ENCODE measurements at regions not wholly inside any gene's neighbourhood (a gene's known extent, or its start where the extent isn't known, plus 50 kb on each side); places are given as distances from the start of the nearest gene placed in this dataset.

- intact Hi-C loops (cut with micrococcal nuclease): no loop called here
Observed at GRCh38 chr2:18503376-18504228, 56.9 kb downstream of the RDH14 start.

GRCh38 chr2:18502142-18502541 lies 58.3 kb downstream of the RDH14 start:
- intact Hi-C loops (cut with micrococcal nuclease): no loop called here

- intact Hi-C loops (cut with micrococcal nuclease): no loop called here
Observed at GRCh38 chr2:18501729-18502128, 58.7 kb downstream of the RDH14 start.

GRCh38 chr2:18501156-18501555 lies 59.3 kb downstream of the RDH14 start:
- intact Hi-C loops (cut with micrococcal nuclease): no loop called here

- intact Hi-C loops (cut with micrococcal nuclease): no loop called here
Observed at GRCh38 chr2:18500333-18500732, 60.1 kb downstream of the RDH14 start.

GRCh38 chr2:18498531-18498930 lies 61.9 kb downstream of the RDH14 start:
- intact Hi-C loops (cut with micrococcal nuclease): no loop called here

- intact Hi-C loops (cut with micrococcal nuclease): no loop called here
Observed at GRCh38 chr2:18496516-18496915, 63.9 kb downstream of the RDH14 start.

- intact Hi-C loops (cut with micrococcal nuclease): no loop called here
Observed at GRCh38 chr2:18495058-18495457, 65.4 kb downstream of the RDH14 start.

- intact Hi-C loops (cut with micrococcal nuclease): no loop called here
Observed at GRCh38 chr2:18492721-18493120, 67.7 kb downstream of the RDH14 start.

- intact Hi-C loops (cut with micrococcal nuclease): no loop called here
Observed at GRCh38 chr2:18491577-18491976, 68.9 kb downstream of the RDH14 start.

- intact Hi-C loops (cut with micrococcal nuclease): no loop called here
Observed at GRCh38 chr2:18490901-18491300, 69.6 kb downstream of the RDH14 start.

GRCh38 chr2:18487106-18487913 lies 73.1 kb downstream of the RDH14 start:
- intact Hi-C loops (cut with micrococcal nuclease): no loop called here

- intact Hi-C loops (cut with micrococcal nuclease): no loop called here
Observed at GRCh38 chr2:18484625-18485024, 75.8 kb downstream of the RDH14 start.

GRCh38 chr2:18483896-18484295 lies 76.6 kb downstream of the RDH14 start:
- intact Hi-C loops (cut with micrococcal nuclease): no loop called here

- intact Hi-C loops (cut with micrococcal nuclease): no loop called here
Observed at GRCh38 chr2:18482666-18483065, 77.8 kb downstream of the RDH14 start.

- intact Hi-C loops (cut with micrococcal nuclease): no loop called here
Observed at GRCh38 chr2:18479947-18480369, 80.5 kb downstream of the RDH14 start.

GRCh38 chr2:18477293-18477692 lies 83.2 kb downstream of the RDH14 start:
- intact Hi-C loops (cut with micrococcal nuclease): no loop called here

GRCh38 chr2:18476484-18476883 lies 84.0 kb downstream of the RDH14 start:
- intact Hi-C loops (cut with micrococcal nuclease): no loop called here

- intact Hi-C loops (cut with micrococcal nuclease): no loop called here
Observed at GRCh38 chr2:18475884-18476283, 84.6 kb downstream of the RDH14 start.

GRCh38 chr2:18474700-18475099 lies 85.8 kb downstream of the RDH14 start:
- intact Hi-C loops (cut with micrococcal nuclease): no loop called here

GRCh38 chr2:18473241-18474181 lies 86.9 kb downstream of the RDH14 start:
- intact Hi-C loops (cut with micrococcal nuclease): no loop called here

All from T-helper 2 cell treated with Interferon-gamma antibody and Interleukin-4, amounts not matched to agents 100 ng/mL and 5 ng/mL, for 36 hours (primary cell).